WI38 (cell line): ENCODE measurements at regions not wholly inside any gene's neighbourhood (a gene's known extent, or its start where the extent isn't known, plus 50 kb on each side); places are given as distances from the start of the nearest gene placed in this dataset.

ENCODE experiments used
- H3K4me3 ChIP-seq: 2 replicates; pipeline ENCODE4 v1.5.1; 2011; ENCODE audit warnings: low read depth, mild to moderate bottlenecking, control low read depth, low read length
- TF ChIP-seq, protein P1 (sequence below): IDR thresholded peaks from 2 replicates; pipeline ENCODE4 v1.5.1; 2012; ENCODE audit warnings: low read depth, mild to moderate bottlenecking, control low read depth, low read length

DNA sequence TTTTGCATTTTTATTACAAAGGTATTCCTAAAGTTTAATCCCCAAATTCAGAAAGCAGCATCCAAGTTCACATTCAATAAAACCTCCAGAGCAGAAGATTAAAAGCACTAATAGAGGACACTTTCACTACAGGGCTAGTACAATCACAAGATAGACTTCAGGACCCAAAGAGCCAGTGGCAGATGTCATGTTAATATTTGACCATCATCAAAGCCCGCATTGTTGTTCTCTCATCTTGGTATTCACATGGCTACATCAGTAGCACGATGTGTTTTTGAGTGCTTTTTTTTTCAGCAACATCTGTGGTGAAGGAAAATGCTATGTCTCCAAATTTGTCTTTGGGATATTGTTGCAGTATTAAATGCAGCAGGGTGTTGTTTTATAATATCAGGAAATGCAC is 134.3 kb downstream of the ARL4A start:
- TF ChIP-seq, protein P1, sequence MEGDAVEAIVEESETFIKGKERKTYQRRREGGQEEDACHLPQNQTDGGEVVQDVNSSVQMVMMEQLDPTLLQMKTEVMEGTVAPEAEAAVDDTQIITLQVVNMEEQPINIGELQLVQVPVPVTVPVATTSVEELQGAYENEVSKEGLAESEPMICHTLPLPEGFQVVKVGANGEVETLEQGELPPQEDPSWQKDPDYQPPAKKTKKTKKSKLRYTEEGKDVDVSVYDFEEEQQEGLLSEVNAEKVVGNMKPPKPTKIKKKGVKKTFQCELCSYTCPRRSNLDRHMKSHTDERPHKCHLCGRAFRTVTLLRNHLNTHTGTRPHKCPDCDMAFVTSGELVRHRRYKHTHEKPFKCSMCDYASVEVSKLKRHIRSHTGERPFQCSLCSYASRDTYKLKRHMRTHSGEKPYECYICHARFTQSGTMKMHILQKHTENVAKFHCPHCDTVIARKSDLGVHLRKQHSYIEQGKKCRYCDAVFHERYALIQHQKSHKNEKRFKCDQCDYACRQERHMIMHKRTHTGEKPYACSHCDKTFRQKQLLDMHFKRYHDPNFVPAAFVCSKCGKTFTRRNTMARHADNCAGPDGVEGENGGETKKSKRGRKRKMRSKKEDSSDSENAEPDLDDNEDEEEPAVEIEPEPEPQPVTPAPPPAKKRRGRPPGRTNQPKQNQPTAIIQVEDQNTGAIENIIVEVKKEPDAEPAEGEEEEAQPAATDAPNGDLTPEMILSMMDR, result no peak
- no peak overlapping the region for H3K4me3 ChIP-seq

DNA sequence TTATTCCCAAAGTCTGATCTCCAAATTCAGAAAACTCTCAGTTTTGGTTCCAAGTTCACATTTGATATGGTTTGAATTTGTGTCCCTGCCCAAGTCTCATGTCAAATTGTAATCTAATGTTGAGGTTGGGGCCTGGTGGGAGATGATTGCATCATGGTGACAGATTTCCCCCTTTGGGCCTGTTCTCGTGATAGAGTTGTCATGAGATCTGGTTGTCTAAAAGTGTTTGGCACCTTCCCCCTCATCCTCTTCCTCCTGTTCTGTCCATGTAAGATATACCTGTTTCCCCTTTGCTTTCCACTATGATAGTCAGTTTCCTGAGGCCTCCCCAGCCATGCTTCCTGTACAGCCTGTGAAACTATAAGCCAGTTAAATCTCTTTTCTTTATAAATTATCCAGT is 138.6 kb downstream of the ARL4A start:
- no peak overlapping the region for H3K4me3 ChIP-seq
- TF ChIP-seq, protein P1, result no peak

DNA sequence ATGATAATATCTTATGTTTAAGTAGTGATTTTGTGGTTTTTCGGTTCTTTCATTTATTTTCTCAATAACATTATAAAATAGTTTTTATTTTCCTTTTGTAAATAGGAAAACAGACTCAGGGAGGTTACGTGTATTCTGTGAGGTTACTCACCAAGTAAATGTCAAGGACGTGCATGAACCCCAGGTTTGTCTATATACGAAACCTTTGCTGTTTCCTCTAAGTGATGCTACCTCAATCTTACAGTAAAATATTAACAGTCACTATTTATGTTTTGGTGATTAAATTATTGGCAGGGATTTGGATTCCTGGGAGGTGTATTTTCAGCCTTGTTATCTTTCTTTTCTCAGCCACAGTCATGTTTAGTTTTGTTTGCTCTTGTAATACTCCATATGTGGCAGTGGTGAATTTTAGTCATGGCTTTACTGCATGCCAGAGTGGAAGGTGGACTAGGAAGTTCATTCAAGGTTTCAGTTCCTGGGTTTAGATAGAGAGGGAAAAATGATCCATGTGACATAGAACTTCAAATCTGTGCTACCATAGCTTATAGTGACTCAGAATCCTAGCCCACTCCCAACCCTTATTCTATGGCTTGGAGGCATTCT is 139.9 kb downstream of the ARL4A start:
- TF ChIP-seq, protein P1, result no peak
- no peak overlapping the region for H3K4me3 ChIP-seq

DNA sequence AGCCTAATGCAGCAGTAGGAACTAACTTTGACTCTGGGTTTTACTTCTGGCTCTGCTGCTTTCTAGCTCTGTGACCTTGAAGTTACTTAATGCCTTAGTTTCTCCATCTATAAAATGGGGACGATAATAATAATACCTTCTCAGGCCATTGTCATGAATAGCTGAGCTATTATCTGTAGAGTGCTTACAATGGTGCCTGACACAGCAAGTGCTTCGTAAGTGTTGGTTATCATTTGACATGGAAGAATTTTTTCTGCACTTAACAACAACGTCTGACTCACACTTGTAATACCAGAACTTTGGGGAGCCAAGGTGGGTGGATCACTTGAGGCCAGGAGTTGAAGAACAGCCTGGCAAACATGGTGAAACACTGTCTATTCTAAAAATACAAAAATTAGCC is 140.5 kb downstream of the ARL4A start:
- no peak overlapping the region for H3K4me3 ChIP-seq
- TF ChIP-seq, protein P1, result no peak

DNA sequence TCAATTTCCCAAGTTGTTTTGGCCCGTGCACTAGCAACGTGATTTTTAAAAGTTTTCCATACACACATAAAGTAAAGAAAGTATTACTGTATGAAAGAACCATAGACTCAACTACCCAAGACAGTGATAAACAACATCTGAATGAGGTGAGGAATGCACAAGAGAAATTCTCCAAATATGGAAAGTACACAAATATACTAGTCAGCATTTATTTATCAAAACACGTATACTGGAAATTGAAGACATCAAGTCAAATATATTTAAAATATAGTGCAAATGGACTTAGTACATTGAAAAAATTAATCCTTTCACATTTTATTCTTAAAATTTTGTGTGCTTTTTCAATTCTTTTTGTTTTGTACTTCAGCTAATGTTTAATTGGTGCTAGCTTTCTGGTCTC is 143.6 kb downstream of the ARL4A start:
- TF ChIP-seq, protein P1, result no peak
- H3K4me3 ChIP-seq, result no peak overlapping the region

DNA sequence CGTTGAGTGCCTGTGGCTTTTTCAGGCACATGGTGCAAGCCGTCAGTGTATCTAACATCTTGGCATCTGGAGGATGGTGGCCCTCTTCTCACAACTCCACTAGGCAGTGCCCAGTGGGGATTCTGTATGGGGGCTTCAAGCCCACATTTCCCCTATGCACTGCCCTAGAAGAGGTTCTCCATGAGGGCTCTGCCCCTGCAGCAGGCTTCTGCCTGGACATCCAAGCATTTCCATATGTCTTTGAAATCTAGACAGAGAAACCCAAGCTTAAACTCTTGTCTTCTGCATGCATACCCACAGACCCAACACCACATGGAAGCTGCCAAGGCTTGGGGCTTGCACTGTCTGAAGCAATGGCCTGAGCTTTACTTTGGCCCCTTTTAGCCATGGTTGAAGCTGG is 146.4 kb downstream of the ARL4A start:
- H3K4me3 ChIP-seq, result no peak overlapping the region
- TF ChIP-seq, protein P1, result no peak

DNA sequence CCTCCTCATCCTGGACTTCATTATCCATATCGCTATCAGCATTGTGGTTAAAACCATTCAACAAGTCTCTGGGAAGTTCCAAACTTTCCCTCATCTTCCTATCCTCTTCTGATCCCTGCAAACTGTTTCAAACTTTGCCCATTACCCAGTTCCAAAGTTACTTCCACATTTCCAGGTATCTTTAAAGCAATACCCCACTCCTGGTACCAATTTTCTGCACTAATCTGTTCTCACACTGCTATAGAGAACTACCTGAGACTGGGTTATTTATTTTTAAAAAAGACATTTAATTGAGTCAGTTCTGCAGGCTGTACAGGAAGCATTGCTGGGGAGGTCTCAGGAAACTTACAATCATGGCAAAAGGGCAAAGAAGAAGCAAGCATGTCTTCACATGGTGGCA is 147.3 kb downstream of the ARL4A start:
- no peak overlapping the region for H3K4me3 ChIP-seq
- TF ChIP-seq, protein P1, result no peak
